Heart right ventricle (tissue), 16 donors: ENCODE measurements at regions not wholly inside any gene's neighbourhood (a gene's known extent, or its start where the extent isn't known, plus 50 kb on each side); places are given as distances from the start of the nearest gene placed in this dataset.

Experiments
- ATAC-seq, 8 donors: fragments of 200-7000 bp; cut with Tn5 transposase; one replicate each; pipeline ENCODE4 v1.9.1; 2020; ENCODE audit warnings: mild to moderate bottlenecking in 8 of 8, moderate library complexity in 8 of 8, moderate number of reproducible peaks in 1 of 8
- DNase-seq, 2 donors: peaks; one replicate each; pipeline ENCODE4 v3.0.0-alpha.2; 2020
- H3K27ac ChIP-seq, 10 donors: fragments of 200-600 bp; sonication (generic) in 2 of 10; one replicate each; pipeline versions ENCODE4 v1.5.0 to v1.8.0; 2020 to 2022; ENCODE audit warnings: mild to moderate bottlenecking in 3 of 10
- H3K27me3 ChIP-seq, 7 donors: fragments of 200-600 bp; one replicate each; pipeline ENCODE4 v1.8.0; 2021 to 2022; ENCODE audit warnings: mild to moderate bottlenecking in 2 of 7
- H3K36me3 ChIP-seq, 9 donors: fragments of 200-600 bp; sonication (generic) in 1 of 9; one replicate each; pipeline versions ENCODE4 v1.5.0 to v1.8.0; 2020 to 2022; ENCODE audit warnings: mild to moderate bottlenecking in 2 of 9
- H3K4me1 ChIP-seq, 9 donors: fragments of 200-600 bp; sonication (generic) in 1 of 9; one replicate each; pipeline versions ENCODE4 v1.5.0 to v1.8.0; 2020 to 2022; ENCODE audit warnings: mild to moderate bottlenecking in 4 of 9
- H3K4me3 ChIP-seq, 10 donors: fragments of 200-600 bp; sonication (generic) in 2 of 10; one replicate each; pipeline versions ENCODE4 v1.5.0 to v1.8.0; 2020 to 2022; ENCODE audit warnings: mild to moderate bottlenecking in 7 of 10, moderate library complexity in 2 of 10
- H3K9me3 ChIP-seq, 11 donors: fragments of 200-600 bp in 10 of 11; sonication (generic) in 2 of 11; one replicate each; pipeline versions ENCODE4 v1.5.0 to v1.8.0; 2013 to 2022; ENCODE audit warnings: mild to moderate bottlenecking in 2 of 11, control low read depth in 1 of 11, moderate library complexity in 1 of 11
- WGBS, 2 donors: extraction: QIAGEN DNeasy Blood & Tissue Kit; methylation state at CpG; one replicate each; pipeline ENCODE4 v1.1.7; 2013; ENCODE audit warnings: inconsistent platforms in 1 of 2; 5-methylcytosine and 5-hydroxymethylcytosine counted together
- intact Hi-C, 10 donors: fragments of 100-400 bp; cut with DNase I; formaldehyde crosslinking; loops; one replicate each; pipeline versions ENCODE4 v1.11.1 to v1.14.2; 2022
- TF ChIP-seq, protein P1 (sequence below), 9 donors: fragments of 200-600 bp; sonication (generic) in 2 of 9; IDR thresholded peaks; one replicate each; pipeline versions ENCODE4 v1.5.0 to v1.8.0; 2021 to 2022; ENCODE audit warnings: antibody characterized with exemption in 9 of 9, mild to moderate bottlenecking in 5 of 9, moderate library complexity in 1 of 9
- donor health status: Arrhythmogenic right ventricular cardiomyopathy.
- donor health status: ischemic (EF 13 %, LVEDD 7.1; RV severe dilation, severe dysfunction).
- donor health status: healthy with polysubstance abuse.
- donor health status: DM: no; HTN: yes; CAD: no.
- donor health status: DM: no; HTN: no; CAD: no.
- donor health status: ischemic (EF 25% LVEDD 6.9; RV normal size, moderate dysfunction).
- donor health status: ischemic (EF 25% LVEDD 5.7; RV mildly dilated, moderate dysfunction).
- donor health status: healthy.
- donor health status: DM: yes; HTN: yes; CAD: no.
- donor health status: Ischemic cardiomyopathy.
- donor health status: ischemic (EF 35%, LVEDD 5.7; RV mildly dilated, moderate dysfunction).
- donor health status: nonischemic (EF 11% LVEDD 7.7; RV severe dilation, severe dysfunction).
- donor health status: DM: yes; HTN: yes; CAD: no.
- donor health status: PGD.
- donor health status: ischemic (EF 29% LVEDD 5.4; RV normal size, mild dysfunction).
- donor health status: nonischemic (EF 23%, LVEDD 6.1; RV moderate dilation, normal function).

DNA sequence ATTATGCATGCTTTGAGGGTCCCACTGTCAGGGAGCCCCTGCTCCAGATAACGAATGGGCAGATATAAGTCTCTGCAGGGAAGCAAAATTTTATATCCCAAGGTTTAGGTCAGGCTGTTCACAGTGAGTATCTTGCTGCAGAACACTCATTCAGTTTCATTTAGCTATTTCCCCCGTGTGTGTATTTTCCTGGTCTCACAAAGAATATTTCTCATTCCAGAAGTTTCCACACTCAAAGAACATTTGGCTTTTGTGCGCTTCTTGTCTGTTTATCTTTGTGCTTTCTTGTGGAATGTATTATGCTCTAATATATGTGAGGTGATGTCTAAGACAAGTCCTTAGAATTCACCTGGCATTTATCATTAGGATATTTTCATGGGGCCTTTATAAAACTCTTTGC lies 140.4 kb upstream of the MMADHC start:
- no peaks in the 10 kb centered on the region for H3K36me3 ChIP-seq
- H3K4me1 ChIP-seq, result peaks cover 0 to 5% (median 0%) of the 10 kb centered on the region in 9 donors
- ATAC-seq, result no peak
- intact Hi-C loops, result no loop called here
- no peak overlapping the region for H3K27ac ChIP-seq
- 75 to 82% methylated on average over 3 of the region's 3 CpGs for WGBS, 2 donors
- H3K27me3 ChIP-seq, result no peaks in the 10 kb centered on the region
- no peak for DNase-seq
- H3K4me3 ChIP-seq, result no peak overlapping the region
- H3K9me3 ChIP-seq, result peaks cover 0 to 3% (median 0%) of the 10 kb centered on the region in 11 donors
- TF ChIP-seq, protein P1, sequence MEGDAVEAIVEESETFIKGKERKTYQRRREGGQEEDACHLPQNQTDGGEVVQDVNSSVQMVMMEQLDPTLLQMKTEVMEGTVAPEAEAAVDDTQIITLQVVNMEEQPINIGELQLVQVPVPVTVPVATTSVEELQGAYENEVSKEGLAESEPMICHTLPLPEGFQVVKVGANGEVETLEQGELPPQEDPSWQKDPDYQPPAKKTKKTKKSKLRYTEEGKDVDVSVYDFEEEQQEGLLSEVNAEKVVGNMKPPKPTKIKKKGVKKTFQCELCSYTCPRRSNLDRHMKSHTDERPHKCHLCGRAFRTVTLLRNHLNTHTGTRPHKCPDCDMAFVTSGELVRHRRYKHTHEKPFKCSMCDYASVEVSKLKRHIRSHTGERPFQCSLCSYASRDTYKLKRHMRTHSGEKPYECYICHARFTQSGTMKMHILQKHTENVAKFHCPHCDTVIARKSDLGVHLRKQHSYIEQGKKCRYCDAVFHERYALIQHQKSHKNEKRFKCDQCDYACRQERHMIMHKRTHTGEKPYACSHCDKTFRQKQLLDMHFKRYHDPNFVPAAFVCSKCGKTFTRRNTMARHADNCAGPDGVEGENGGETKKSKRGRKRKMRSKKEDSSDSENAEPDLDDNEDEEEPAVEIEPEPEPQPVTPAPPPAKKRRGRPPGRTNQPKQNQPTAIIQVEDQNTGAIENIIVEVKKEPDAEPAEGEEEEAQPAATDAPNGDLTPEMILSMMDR (IDR thresholded peaks at IDR 0.05), result no peak

DNA sequence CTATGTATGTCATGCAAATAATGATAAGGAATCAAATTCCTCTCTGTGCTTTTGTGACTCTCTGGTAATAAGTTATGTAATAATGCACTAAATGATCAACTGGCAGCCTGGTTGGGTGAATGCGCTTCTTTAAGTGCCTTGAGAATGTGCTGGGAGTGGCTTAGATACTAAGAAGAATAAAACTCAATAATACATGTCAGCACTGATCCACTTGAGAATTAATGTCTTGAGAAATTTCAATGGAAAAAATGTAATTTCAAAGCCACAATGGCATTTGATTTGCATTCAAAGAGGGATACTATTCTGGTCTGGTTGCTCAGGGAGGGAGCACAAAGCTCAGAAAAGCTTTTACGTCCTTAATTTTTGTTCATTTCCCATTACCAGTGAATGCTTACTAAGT lies 137.7 kb upstream of the MMADHC start:
- Histone ChIP-seq H3K27me3 (no peaks in the 10 kb centered on the region), H3K27ac (no peak overlapping the region), H3K36me3 (no peaks in the 10 kb centered on the region), H3K9me3 (peaks cover 0 to 3% (median 0%) of the 10 kb centered on the region in 11 donors), H3K4me3 (no peak overlapping the region), H3K4me1 (peaks cover 0 to 4% (median 0%) of the 10 kb centered on the region in 9 donors)
- 82 to 88% methylated on average over 2 of the region's 2 CpGs for WGBS, 2 donors
- TF ChIP-seq, protein P1 (IDR thresholded peaks at IDR 0.05), result no peak
- intact Hi-C loops, result no loop called here
- no peak for ATAC-seq
- DNase-seq, result no peak

DNA sequence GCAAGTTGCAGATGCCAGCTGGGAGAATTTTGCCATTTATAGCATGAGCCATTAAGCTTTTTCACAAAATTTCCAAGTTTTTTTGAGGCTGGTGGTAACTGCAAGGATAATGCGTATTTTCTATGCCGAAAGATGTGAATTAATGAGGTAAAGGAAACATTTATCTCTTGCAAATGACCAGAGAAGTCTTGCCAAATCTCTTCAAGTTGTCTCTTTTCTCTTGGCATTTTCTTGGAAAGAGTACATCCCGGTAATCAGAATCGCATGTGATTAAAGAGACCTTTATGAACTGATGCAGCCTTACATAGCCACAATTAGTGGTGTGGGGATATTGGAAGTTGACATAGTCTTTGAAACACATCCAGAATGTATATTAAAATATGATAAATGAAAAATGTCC lies 136.5 kb upstream of the MMADHC start:
- TF ChIP-seq, protein P1 (IDR thresholded peaks at IDR 0.05), result no peak
- Histone ChIP-seq H3K36me3 (no peaks in the 10 kb centered on the region), H3K4me3 (no peak overlapping the region), H3K27ac (no peak overlapping the region), H3K9me3 (peaks cover 0 to 3% (median 0%) of the 10 kb centered on the region in 11 donors), H3K4me1 (no peaks in the 10 kb centered on the region), H3K27me3 (no peaks in the 10 kb centered on the region)
- DNase-seq (no peak), ATAC-seq (no peak)
- intact Hi-C loops, result no loop called here
- 86 to 88% methylated on average over 4 of the region's 4 CpGs for WGBS, 2 donors

DNA sequence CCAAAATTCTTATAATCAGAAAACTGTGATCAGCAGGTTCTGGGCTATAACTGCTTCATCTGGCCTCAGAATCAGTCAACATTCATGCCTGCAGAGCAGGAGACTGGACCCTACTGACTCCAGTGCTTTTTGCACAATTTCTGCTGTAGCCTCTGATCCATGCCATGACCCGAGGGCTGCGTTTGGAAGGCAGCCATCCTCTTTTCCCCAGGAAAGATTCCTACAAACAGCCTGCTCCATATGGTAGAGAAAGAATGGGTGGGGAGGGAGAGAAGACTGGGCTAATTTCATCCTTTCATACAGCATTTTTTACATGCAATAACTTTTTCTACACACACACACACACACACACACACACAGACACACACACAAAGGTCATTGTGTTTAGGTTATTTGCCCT lies 133.0 kb upstream of the MMADHC start:
- 31 to 44% methylated on average over 2 of the region's 2 CpGs for WGBS, 2 donors
- DNase-seq (peak in 1 of 2 donors; percentile 15), ATAC-seq (peak in 1 of 8 donors; percentile 47)
- H3K9me3 ChIP-seq, result peaks cover 0 to 3% (median 0%) of the 10 kb centered on the region in 11 donors
- H3K4me3 ChIP-seq, result no peak overlapping the region
- no peaks in the 10 kb centered on the region for H3K27me3 ChIP-seq
- H3K4me1 ChIP-seq, result no peaks in the 10 kb centered on the region
- no peak overlapping the region for H3K27ac ChIP-seq
- H3K36me3 ChIP-seq, result no peaks in the 10 kb centered on the region
- intact Hi-C loops, result no loop called here
- TF ChIP-seq, protein P1 (IDR thresholded peaks at IDR 0.05), result no peak
